Tibial nerve (tissue), 4 donors: ENCODE measurements at regions not wholly inside any gene's neighbourhood (a gene's known extent, or its start where the extent isn't known, plus 50 kb on each side); places are given as distances from the start of the nearest gene placed in this dataset.

Source experiments
- EP300 ChIP-seq, 2 donors: sonication (generic); formaldehyde crosslinking; IDR thresholded peaks; one replicate each; pipeline ENCODE4 v1.6.1; 2017; ENCODE audit warnings: antibody characterized with exemption in 2 of 2, mild to moderate bottlenecking in 1 of 2
- POLR2A ChIP-seq, 2 donors: fragments of 450-650 bp; IDR thresholded peaks; one replicate each; pipeline ENCODE4 v1.6.1; 2017; ENCODE audit warnings: antibody characterized with exemption in 2 of 2, mild to moderate bottlenecking in 2 of 2, moderate library complexity in 2 of 2
- TF ChIP-seq, protein P1 (sequence below), 5 experiments: fragments of 200-600 bp in 3 of 5; fragments of 450-650 bp in 2 of 5; sonication (generic) in 3 of 5; IDR thresholded peaks; one replicate each; pipeline ENCODE4 v1.5.1; 2016 to 2019; ENCODE audit warnings: antibody characterized with exemption in 5 of 5, mild to moderate bottlenecking in 3 of 5, moderate library complexity in 2 of 5

DNA sequence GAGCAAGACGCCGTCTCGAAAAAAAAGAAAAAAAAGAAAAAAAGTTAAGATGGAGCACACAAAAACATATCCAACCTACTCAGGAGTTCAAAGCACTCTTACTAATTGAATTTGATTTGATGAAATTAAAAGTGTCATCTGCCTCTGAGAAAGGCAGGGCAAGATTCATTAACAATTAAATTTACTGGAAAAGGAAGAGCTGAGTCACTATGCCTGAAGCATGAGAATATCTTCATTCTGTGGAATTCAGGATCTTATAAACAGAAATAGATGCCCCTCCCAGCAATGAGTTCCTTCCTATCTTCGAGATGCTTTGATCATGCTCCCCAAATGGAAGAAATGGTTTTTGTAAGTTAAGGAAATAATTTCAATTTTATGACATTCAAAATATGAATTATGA, 61.0 kb upstream of the ST3GAL6 start:
- TF ChIP-seq, protein P1, sequence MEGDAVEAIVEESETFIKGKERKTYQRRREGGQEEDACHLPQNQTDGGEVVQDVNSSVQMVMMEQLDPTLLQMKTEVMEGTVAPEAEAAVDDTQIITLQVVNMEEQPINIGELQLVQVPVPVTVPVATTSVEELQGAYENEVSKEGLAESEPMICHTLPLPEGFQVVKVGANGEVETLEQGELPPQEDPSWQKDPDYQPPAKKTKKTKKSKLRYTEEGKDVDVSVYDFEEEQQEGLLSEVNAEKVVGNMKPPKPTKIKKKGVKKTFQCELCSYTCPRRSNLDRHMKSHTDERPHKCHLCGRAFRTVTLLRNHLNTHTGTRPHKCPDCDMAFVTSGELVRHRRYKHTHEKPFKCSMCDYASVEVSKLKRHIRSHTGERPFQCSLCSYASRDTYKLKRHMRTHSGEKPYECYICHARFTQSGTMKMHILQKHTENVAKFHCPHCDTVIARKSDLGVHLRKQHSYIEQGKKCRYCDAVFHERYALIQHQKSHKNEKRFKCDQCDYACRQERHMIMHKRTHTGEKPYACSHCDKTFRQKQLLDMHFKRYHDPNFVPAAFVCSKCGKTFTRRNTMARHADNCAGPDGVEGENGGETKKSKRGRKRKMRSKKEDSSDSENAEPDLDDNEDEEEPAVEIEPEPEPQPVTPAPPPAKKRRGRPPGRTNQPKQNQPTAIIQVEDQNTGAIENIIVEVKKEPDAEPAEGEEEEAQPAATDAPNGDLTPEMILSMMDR (IDR thresholded peaks at IDR 0.05), result no peak
- TF ChIP-seq EP300 (IDR thresholded peaks at IDR 0.05), result no peak
- no peak for TF ChIP-seq POLR2A (IDR thresholded peaks at IDR 0.05)
